ENCODE measurements at regions not wholly inside any gene's neighbourhood (a gene's known extent, or its start where the extent isn't known, plus 50 kb on each side); places are given as distances from the start of the nearest gene placed in this dataset.

DNA sequence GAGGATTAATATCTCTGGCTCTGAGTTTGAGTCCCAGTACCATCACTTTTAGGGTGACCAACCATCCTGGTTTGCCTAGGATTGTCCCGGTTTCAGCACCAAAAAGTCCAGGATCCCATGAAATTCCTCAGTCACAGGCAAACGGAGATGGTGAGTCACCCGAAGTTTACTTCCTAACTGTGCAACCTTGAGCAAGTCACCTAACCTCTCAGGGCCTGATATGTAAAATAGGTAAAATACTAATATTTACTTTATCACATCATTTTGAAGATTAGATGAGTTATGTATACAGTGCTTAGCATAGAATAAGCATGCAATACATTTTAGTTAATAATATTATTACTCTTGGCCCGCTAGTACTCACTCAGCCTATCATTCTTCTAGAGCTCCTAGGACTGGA lies 91.1 kb upstream of the KCNMB2 start:
- TF ChIP-seq, protein P1, sequence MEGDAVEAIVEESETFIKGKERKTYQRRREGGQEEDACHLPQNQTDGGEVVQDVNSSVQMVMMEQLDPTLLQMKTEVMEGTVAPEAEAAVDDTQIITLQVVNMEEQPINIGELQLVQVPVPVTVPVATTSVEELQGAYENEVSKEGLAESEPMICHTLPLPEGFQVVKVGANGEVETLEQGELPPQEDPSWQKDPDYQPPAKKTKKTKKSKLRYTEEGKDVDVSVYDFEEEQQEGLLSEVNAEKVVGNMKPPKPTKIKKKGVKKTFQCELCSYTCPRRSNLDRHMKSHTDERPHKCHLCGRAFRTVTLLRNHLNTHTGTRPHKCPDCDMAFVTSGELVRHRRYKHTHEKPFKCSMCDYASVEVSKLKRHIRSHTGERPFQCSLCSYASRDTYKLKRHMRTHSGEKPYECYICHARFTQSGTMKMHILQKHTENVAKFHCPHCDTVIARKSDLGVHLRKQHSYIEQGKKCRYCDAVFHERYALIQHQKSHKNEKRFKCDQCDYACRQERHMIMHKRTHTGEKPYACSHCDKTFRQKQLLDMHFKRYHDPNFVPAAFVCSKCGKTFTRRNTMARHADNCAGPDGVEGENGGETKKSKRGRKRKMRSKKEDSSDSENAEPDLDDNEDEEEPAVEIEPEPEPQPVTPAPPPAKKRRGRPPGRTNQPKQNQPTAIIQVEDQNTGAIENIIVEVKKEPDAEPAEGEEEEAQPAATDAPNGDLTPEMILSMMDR (conservative IDR thresholded peaks at IDR 0.05; ENCODE audit: control insufficient read depth, insufficient read depth, low read depth, low read length), result no peak
- no peak overlapping the region for H3K4me3 ChIP-seq (ENCODE audit: control insufficient read depth, low read depth, low read length)
- no peak for DNase-seq (ENCODE audit: low read depth)

DNA sequence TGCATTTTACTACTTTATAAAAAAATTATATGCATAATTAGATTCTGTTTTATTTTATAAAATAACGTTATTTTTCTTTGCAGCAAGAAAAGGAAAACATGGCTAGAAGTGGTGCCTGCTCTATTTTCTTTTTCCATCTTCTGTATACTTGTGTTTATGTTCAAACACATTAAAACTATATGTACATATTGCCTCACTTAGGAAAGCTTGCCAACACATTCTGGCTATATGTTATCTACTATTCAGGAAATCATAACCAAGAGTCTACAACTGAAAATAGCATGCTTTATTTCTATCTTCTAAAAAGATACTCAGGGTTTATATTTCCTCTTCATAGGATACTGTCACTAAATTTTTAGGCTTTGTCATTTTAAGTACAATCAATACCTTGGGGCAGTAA lies 90.2 kb upstream of the KCNMB2 start:
- no peak for DNase-seq (ENCODE audit: low read depth)
- TF ChIP-seq, protein P1 (conservative IDR thresholded peaks at IDR 0.05; ENCODE audit: control insufficient read depth, insufficient read depth, low read depth, low read length), result no peak

GRCh38 chr3:178450476-178450875 lies 85.8 kb upstream of the KCNMB2 start:
- TF ChIP-seq, protein P1 (conservative IDR thresholded peaks at IDR 0.05; ENCODE audit: control insufficient read depth, insufficient read depth, low read depth, low read length), result no peak
- H3K4me3 ChIP-seq (ENCODE audit: control insufficient read depth, low read depth, low read length), result no peak overlapping the region
- no peak for DNase-seq (ENCODE audit: low read depth)

More for the DNA sequence above, 90.2 kb upstream of the KCNMB2 start:
- no peak overlapping the region for H3K4me3 ChIP-seq (ENCODE audit: control insufficient read depth, low read depth, low read length)

DNA sequence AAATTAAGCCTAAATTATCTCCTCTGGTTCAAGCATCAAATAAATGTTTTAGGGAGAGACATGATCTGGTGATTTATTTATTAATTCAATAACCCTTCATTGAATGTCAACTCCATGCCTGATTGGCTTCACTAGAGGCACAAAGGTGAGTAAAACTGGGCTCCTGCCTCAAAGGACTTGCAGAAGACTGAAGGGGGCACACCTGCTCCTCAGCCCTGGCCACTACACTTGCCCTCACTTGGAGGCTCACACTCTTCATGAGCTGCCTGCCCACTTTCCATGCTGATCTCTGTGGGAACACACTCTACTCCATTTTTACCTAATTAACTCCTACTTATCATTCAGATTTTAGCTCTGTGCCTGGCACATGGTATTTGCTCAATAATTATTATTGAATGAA lies 84.4 kb upstream of the KCNMB2 start:
- DNase-seq (ENCODE audit: low read depth), result no peak
- TF ChIP-seq, protein P1 (conservative IDR thresholded peaks at IDR 0.05; ENCODE audit: control insufficient read depth, insufficient read depth, low read depth, low read length), result no peak
- no peak overlapping the region for H3K4me3 ChIP-seq (ENCODE audit: control insufficient read depth, low read depth, low read length)

GRCh38 chr3:178454726-178455125 lies 81.5 kb upstream of the KCNMB2 start:
- H3K4me3 ChIP-seq (ENCODE audit: control insufficient read depth, low read depth, low read length), result no peak overlapping the region
- TF ChIP-seq, protein P1 (conservative IDR thresholded peaks at IDR 0.05; ENCODE audit: control insufficient read depth, insufficient read depth, low read depth, low read length), result no peak
- DNase-seq (ENCODE audit: low read depth), result peak; percentile 78

DNA sequence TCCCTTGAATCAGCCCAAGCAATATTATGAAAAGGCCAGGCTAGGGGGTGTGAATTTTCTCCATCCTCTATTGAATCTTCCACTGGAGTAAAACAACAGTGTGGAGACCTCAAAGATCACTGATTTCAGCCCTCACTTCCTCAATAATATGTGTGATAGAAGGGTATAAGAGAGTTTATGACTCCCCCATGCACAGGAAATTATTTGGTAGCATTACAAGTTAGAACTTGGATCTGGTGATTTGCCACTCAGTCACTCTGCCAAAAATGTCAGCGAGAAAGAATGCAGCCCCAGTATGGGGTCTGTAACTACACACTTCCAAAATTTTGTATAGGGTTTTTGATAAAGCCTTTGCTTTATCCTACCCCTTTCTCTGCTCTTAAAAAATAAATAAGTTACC lies 81.0 kb upstream of the KCNMB2 start:
- no peak for DNase-seq (ENCODE audit: low read depth)
- no peak overlapping the region for H3K4me3 ChIP-seq (ENCODE audit: control insufficient read depth, low read depth, low read length)
- TF ChIP-seq, protein P1 (conservative IDR thresholded peaks at IDR 0.05; ENCODE audit: control insufficient read depth, insufficient read depth, low read depth, low read length), result no peak

GRCh38 chr3:178455946-178456345 lies 80.3 kb upstream of the KCNMB2 start:
- TF ChIP-seq, protein P1 (conservative IDR thresholded peaks at IDR 0.05; ENCODE audit: control insufficient read depth, insufficient read depth, low read depth, low read length), result no peak

More at GRCh38 chr3:178455946-178456345, 80.3 kb upstream of the KCNMB2 start:
- no peak overlapping the region for H3K4me3 ChIP-seq (ENCODE audit: control insufficient read depth, low read depth, low read length)
- no peak for DNase-seq (ENCODE audit: low read depth)
